ENCODE measurements at regions not wholly inside any gene's neighbourhood (a gene's known extent, or its start where the extent isn't known, plus 50 kb on each side); places are given as distances from the start of the nearest gene placed in this dataset.
"Not testable (repeated sequence)": the region's sequence is repeated elsewhere in the genome, so short reads cannot be mapped to it uniquely, and the experiment has no call there.

DNA sequence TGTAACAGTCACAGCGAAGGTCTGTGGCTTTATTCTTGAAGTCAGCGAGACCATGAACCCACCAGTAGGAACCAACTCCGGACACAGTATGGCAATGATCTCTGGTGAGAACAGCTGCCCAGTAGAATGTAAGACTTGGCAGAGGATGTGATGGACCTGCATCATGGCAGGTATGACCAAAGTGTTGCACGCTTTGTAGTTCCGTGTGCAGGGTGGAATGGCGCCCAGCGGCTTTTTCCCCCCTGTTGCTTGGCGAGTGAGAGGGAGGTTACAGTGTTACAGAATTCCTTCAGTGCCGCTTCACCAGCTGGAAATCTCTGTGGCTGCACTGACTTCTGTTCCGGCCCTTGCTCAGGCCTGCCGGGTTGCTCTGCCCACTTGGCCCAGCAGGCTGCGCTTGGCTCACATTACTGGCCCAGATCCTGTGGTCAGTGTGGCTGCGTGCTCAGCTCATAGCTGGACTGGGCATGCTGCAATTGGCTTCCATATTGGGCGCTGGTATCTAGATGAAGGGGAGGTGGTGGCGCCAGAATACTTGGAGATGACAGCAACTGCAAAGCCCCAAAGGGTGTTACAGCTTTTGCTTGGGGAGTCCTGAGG lies 148.1 kb upstream of the ZNF658 start:
- not testable (repeated sequence) for TF ChIP-seq ZNF747 (tag by site-specific recombination; IDR thresholded peaks at IDR 0.05); CTCF (tag by site-specific recombination; IDR thresholded peaks at IDR 0.05); PATZ1 (tag by site-specific recombination; IDR thresholded peaks at IDR 0.05); SP2 (tag by site-specific recombination; IDR thresholded peaks at IDR 0.05); REST (tag by site-specific recombination; IDR thresholded peaks at IDR 0.05); ZSCAN18 (tag by site-specific recombination; IDR thresholded peaks at IDR 0.05); ZNF132 (tag by site-specific recombination; IDR thresholded peaks at IDR 0.05; ENCODE audit: borderline replicate concordance); ZNF239 (tag by site-specific recombination; IDR thresholded peaks at IDR 0.05); ZNF416 (tag by site-specific recombination; IDR thresholded peaks at IDR 0.05); YY2 (tag by site-specific recombination; IDR thresholded peaks at IDR 0.05); ZNF48 (tag by site-specific recombination; IDR thresholded peaks at IDR 0.05); ZSCAN16 (tag by site-specific recombination; IDR thresholded peaks at IDR 0.05)
- TF ChIP-seq, protein P1, sequence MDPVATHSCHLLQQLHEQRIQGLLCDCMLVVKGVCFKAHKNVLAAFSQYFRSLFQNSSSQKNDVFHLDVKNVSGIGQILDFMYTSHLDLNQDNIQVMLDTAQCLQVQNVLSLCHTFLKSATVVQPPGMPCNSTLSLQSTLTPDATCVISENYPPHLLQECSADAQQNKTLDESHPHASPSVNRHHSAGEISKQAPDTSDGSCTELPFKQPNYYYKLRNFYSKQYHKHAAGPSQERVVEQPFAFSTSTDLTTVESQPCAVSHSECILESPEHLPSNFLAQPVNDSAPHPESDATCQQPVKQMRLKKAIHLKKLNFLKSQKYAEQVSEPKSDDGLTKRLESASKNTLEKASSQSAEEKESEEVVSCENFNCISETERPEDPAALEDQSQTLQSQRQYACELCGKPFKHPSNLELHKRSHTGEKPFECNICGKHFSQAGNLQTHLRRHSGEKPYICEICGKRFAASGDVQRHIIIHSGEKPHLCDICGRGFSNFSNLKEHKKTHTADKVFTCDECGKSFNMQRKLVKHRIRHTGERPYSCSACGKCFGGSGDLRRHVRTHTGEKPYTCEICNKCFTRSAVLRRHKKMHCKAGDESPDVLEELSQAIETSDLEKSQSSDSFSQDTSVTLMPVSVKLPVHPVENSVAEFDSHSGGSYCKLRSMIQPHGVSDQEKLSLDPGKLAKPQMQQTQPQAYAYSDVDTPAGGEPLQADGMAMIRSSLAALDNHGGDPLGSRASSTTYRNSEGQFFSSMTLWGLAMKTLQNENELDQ (tag by site-specific recombination; IDR thresholded peaks at IDR 0.05; ENCODE audit: low read depth) = not testable (repeated sequence)
